SU-DHL-6 (cell line): ENCODE measurements at regions not wholly inside any gene's neighbourhood (a gene's known extent, or its start where the extent isn't known, plus 50 kb on each side); places are given as distances from the start of the nearest gene placed in this dataset.

Source experiments
- H2AFZ ChIP-seq: fragments of 200-600 bp; sonication (generic); 2 replicates; pipeline ENCODE4 v1.6.1; 2014; ENCODE audit warnings: low read depth, mild to moderate bottlenecking, moderate library complexity, mixed read lengths, antibody characterized with exemption, low read length; ENCODE audit not compliant: severe bottlenecking
- H3F3A ChIP-seq: fragments of 200-600 bp; shearing (Covaris generic); 2 replicates; pipeline ENCODE4 v1.6.0; 2016; ENCODE audit warnings: antibody characterized with exemption, mild to moderate bottlenecking; ENCODE audit not compliant: insufficient read depth
- H3K27ac ChIP-seq: fragments of 200-600 bp; sonication (generic); 2 replicates; pipeline ENCODE4 v1.5.1; 2016; ENCODE audit warnings: low read depth, mild to moderate bottlenecking, low read length, moderate library complexity, mixed read lengths
- H3K27me3 ChIP-seq: fragments of 200-600 bp; sonication (generic), shearing (Covaris generic); 2 replicates; pipeline ENCODE4 v1.6.0; 2014; ENCODE audit warnings: mild to moderate bottlenecking, low read length
- H3K36me3 ChIP-seq: fragments of 200-600 bp; sonication (generic); 2 replicates; pipeline ENCODE4 v1.6.1; 2014; ENCODE audit warnings: mild to moderate bottlenecking, low read length, mixed read lengths
- H3K4me2 ChIP-seq: fragments of 300-600, 200-600 bp; shearing (Covaris generic), sonication (generic); 2 replicates; pipeline ENCODE4 v1.6.0; 2014; ENCODE audit warnings: low read length, low read depth, mild to moderate bottlenecking; ENCODE audit not compliant: poor library complexity, severe bottlenecking
- H3K4me3 ChIP-seq: fragments of 200-600 bp; sonication (generic); 2 replicates; pipeline ENCODE4 v1.5.1; 2014; ENCODE audit warnings: antibody characterized with exemption, low read length, mild to moderate bottlenecking, mixed read lengths; ENCODE audit not compliant: insufficient read depth, poor library complexity, severe bottlenecking
- H3K79me2 ChIP-seq: fragments of 200-600 bp; sonication (generic); 2 replicates; pipeline ENCODE4 v1.6.1; 2014; ENCODE audit warnings: mild to moderate bottlenecking, low read length, moderate library complexity; ENCODE audit not compliant: insufficient read depth
- H3K9ac ChIP-seq: fragments of 200-600 bp; sonication (generic); 2 replicates; pipeline ENCODE4 v1.7.0; 2014; ENCODE audit warnings: mild to moderate bottlenecking, low read length
- H3K9me2 ChIP-seq: fragments of 200-600 bp; sonication (generic); replicated peaks from 2 replicates; pipeline ENCODE4 v1.6.1; 2014; ENCODE audit warnings: low read length; ENCODE audit not compliant: insufficient read depth
- H3K9me3 ChIP-seq: fragments of 200-600 bp; sonication (generic); 2 replicates; pipeline ENCODE4 v1.6.1; 2014; ENCODE audit warnings: low read length, mixed read lengths; ENCODE audit not compliant: insufficient read depth
- H4K20me1 ChIP-seq: fragments of 200-600 bp; sonication (generic); 2 replicates; pipeline ENCODE4 v1.6.1; 2014; ENCODE audit warnings: low read depth, mild to moderate bottlenecking, antibody characterized with exemption, low read length, moderate library complexity, mixed read lengths
- CTCF ChIP-seq: fragments of 200-600 bp; sonication (generic); IDR thresholded peaks from one replicate; pipeline ENCODE4 v1.5.1; 2017; ENCODE audit warnings: antibody characterized with exemption, mild to moderate bottlenecking, low read length, moderate library complexity; ENCODE audit not compliant: insufficient read depth, poor library complexity, severe bottlenecking
- EZH2phosphoT487 ChIP-seq: fragments of 200-600 bp; sonication (generic), shearing (Covaris generic); conservative IDR thresholded peaks from 2 replicates; pipeline ENCODE4 v1.6.1; 2018; ENCODE audit warnings: mild to moderate bottlenecking, antibody characterized with exemption, low read length, moderate library complexity, mixed read lengths

GRCh38 chr16:66032841-66033240 lies 333.6 kb upstream of the CDH5 start:
- TF ChIP-seq CTCF (no peak), EZH2phosphoT487 (no peak)
- H2AFZ ChIP-seq = no peak overlapping the region
- no peaks in the 10 kb centered on the region for H3K9me2 ChIP-seq
- no peaks in the 10 kb centered on the region for H3K27me3 ChIP-seq
- no peaks in the 10 kb centered on the region for H3K79me2 ChIP-seq
- no peaks in the 10 kb centered on the region for H3K9me3 ChIP-seq
- no peak overlapping the region for H3K4me3 ChIP-seq
- no peak overlapping the region for H3K27ac ChIP-seq
- no peaks in the 10 kb centered on the region for H3F3A ChIP-seq
- no peak overlapping the region for H3K4me2 ChIP-seq
- H3K9ac ChIP-seq = no peak overlapping the region
- no peaks in the 10 kb centered on the region for H4K20me1 ChIP-seq
- no peaks in the 10 kb centered on the region for H3K36me3 ChIP-seq

GRCh38 chr16:66030036-66030435 lies 336.5 kb upstream of the CDH5 start:
- Histone ChIP-seq H3K4me3 (no peak overlapping the region), H2AFZ (no peak overlapping the region), H3F3A (no peaks in the 10 kb centered on the region), H3K27me3 (no peaks in the 10 kb centered on the region), H3K9me3 (no peaks in the 10 kb centered on the region), H3K36me3 (no peaks in the 10 kb centered on the region), H3K9me2 (no peaks in the 10 kb centered on the region), H3K79me2 (no peaks in the 10 kb centered on the region), H4K20me1 (no peaks in the 10 kb centered on the region), H3K9ac (no peak overlapping the region), H3K27ac (no peak overlapping the region), H3K4me2 (no peak overlapping the region)
- no peak for TF ChIP-seq EZH2phosphoT487
- TF ChIP-seq CTCF = no peak

- Histone ChIP-seq H3K9me2 (no peaks in the 10 kb centered on the region), H3K27ac (no peak overlapping the region), H3K4me2 (no peak overlapping the region), H3K27me3 (no peaks in the 10 kb centered on the region), H3F3A (no peaks in the 10 kb centered on the region), H3K4me3 (no peak overlapping the region), H3K79me2 (no peaks in the 10 kb centered on the region), H3K9ac (no peak overlapping the region), H3K36me3 (no peaks in the 10 kb centered on the region), H4K20me1 (no peaks in the 10 kb centered on the region), H3K9me3 (no peaks in the 10 kb centered on the region), H2AFZ (no peak overlapping the region)
- TF ChIP-seq CTCF (no peak), EZH2phosphoT487 (no peak)
Measured at GRCh38 chr16:66028510-66029216, 337.8 kb upstream of the CDH5 start.
